ENCODE measurements at regions not wholly inside any gene's neighbourhood (a gene's known extent, or its start where the extent isn't known, plus 50 kb on each side); places are given as distances from the start of the nearest gene placed in this dataset.
A peak's percentile ranks its signal among the peaks of the same experiment; 100 is the strongest.

DNA sequence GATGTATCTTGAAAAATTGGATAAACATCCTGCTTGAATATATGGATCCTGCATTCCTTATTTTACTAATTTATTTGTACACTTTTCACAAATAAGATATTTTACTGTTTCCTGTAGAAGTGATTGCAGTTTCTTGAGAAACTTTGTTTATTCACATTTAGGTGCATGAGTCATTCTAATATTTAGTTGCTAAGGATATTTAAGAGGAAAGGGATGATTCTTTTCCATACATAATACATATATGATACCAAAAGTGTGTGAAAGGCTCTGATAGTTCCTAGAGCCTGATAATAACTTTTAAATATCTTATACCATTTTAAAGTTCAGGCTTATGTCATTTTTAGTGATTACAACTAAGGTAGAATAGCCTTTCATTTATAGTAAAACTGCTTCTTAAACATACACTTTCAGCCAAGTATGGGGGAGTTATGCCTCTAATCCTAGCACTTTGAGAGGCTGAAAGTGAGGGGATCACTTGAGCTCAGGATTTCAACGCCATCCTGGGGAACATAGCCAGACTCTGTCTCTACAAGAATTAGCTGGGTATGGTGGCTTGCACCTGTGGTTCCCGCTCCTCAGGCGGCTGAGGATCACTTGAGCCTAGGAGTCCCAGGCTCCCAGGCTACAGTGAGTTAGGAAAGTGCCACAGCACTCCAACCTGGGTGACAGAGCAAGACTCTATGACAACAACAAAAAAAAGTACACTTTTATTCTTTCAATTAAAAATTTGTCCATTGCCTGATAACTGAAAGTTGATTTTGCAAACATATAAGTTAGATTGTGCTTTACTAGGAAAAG lies 262.6 kb upstream of the LRIG3 start (continued):
- TF ChIP-seq, protein P1, sequence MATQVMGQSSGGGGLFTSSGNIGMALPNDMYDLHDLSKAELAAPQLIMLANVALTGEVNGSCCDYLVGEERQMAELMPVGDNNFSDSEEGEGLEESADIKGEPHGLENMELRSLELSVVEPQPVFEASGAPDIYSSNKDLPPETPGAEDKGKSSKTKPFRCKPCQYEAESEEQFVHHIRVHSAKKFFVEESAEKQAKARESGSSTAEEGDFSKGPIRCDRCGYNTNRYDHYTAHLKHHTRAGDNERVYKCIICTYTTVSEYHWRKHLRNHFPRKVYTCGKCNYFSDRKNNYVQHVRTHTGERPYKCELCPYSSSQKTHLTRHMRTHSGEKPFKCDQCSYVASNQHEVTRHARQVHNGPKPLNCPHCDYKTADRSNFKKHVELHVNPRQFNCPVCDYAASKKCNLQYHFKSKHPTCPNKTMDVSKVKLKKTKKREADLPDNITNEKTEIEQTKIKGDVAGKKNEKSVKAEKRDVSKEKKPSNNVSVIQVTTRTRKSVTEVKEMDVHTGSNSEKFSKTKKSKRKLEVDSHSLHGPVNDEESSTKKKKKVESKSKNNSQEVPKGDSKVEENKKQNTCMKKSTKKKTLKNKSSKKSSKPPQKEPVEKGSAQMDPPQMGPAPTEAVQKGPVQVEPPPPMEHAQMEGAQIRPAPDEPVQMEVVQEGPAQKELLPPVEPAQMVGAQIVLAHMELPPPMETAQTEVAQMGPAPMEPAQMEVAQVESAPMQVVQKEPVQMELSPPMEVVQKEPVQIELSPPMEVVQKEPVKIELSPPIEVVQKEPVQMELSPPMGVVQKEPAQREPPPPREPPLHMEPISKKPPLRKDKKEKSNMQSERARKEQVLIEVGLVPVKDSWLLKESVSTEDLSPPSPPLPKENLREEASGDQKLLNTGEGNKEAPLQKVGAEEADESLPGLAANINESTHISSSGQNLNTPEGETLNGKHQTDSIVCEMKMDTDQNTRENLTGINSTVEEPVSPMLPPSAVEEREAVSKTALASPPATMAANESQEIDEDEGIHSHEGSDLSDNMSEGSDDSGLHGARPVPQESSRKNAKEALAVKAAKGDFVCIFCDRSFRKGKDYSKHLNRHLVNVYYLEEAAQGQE (IDR thresholded peaks at IDR 0.05; ENCODE audit: low read depth, low read length), result no peak
- TF ChIP-seq CEBPB (IDR thresholded peaks at IDR 0.05; ENCODE audit: borderline replicate concordance in 1 of 2, low read depth in 2 of 2, low read length in 2 of 2) (no peak), TCF7 (IDR thresholded peaks at IDR 0.05; ENCODE audit: borderline replicate concordance) (no peak), ZBED1 (IDR thresholded peaks at IDR 0.05; ENCODE audit: borderline replicate concordance) (no peak)
- TF ChIP-seq, protein P2, sequence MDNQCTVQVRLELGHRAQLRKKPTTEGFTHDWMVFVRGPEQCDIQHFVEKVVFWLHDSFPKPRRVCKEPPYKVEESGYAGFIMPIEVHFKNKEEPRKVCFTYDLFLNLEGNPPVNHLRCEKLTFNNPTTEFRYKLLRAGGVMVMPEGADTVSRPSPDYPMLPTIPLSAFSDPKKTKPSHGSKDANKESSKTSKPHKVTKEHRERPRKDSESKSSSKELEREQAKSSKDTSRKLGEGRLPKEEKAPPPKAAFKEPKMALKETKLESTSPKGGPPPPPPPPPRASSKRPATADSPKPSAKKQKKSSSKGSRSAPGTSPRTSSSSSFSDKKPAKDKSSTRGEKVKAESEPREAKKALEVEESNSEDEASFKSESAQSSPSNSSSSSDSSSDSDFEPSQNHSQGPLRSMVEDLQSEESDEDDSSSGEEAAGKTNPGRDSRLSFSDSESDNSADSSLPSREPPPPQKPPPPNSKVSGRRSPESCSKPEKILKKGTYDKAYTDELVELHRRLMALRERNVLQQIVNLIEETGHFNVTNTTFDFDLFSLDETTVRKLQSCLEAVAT (IDR thresholded peaks at IDR 0.05), result no peak

DNA sequence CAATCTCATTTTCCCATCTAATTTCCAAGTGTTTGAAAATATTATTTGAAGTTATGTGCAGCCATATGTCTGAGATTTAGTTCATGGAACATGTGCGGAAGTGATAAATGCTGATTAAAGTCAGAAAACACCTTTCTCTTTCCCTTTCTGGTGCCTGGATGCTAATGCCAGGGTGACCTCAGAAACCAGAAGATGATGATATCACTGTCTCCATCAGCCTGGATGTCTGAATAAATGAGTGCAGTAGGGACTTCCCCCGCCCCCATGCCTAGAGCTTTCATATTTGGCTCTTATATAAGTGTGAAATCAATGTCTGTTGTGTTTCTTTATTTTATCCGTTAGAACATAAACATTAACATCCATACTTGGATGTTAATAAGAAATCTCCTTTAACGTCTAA lies 261.9 kb upstream of the LRIG3 start:
- in situ Hi-C loops (cut with MboI), result no loop called here
- Histone ChIP-seq H3K27me3 (replicated peaks in 1 of 2; ENCODE audit: control insufficient read depth in 2 of 2, insufficient read depth in 2 of 2, low read length in 1 of 2) (no peaks in the 10 kb centered on the region), H2AFZ (ENCODE audit: control insufficient read depth, low read depth, low read length) (no peak overlapping the region), H3K36me3 (ENCODE audit: control insufficient read depth in 2 of 2, insufficient read depth in 2 of 2, low read length in 1 of 2) (no peaks in the 10 kb centered on the region), H4K20me1 (ENCODE audit: control insufficient read depth, insufficient read depth) (no peaks in the 10 kb centered on the region), H3K9me3 (replicated peaks; ENCODE audit: control insufficient read depth, insufficient read depth, low read length) (no peaks in the 10 kb centered on the region), H3K4me3 (no peak overlapping the region), H3K79me2 (ENCODE audit: control insufficient read depth, insufficient read depth, low read length) (no peaks in the 10 kb centered on the region), H3K9ac (ENCODE audit: control insufficient read depth, insufficient read depth, low read length) (no peak overlapping the region), H3K4me2 (ENCODE audit: control insufficient read depth, insufficient read depth) (no peak overlapping the region), H3K4me1 (ENCODE audit: control insufficient read depth, insufficient read depth, low read length) (no peaks in the 10 kb centered on the region), H3K27ac (ENCODE audit: control insufficient read depth, insufficient read depth) (no peak overlapping the region)
- intact Hi-C loops (cut with micrococcal nuclease; ENCODE audit: unreplicated experiment), result no loop called here
- ChIA-PET POLR2A (no interaction called here), SMC1A (ENCODE audit: uncharacterized antibody, unreplicated experiment) (no interaction called here), CTCF (no interaction called here), RAD21 (ENCODE audit: unreplicated experiment) (no interaction called here)
- WGBS (ENCODE audit: insufficient coverage, insufficient replicate concordance, low lambda C conversion rate, missing lambda C conversion rate), result 36% methylated on average over 4 of the region's 4 CpGs
- no peak for DNase-seq (ENCODE audit: low read depth, low spot score)
- ATAC-seq, result peak; percentile 71
- no TSS peak for BruUV-seq (replicated peaks)
- no peak for TF ChIP-seq ZBED1 (IDR thresholded peaks at IDR 0.05; ENCODE audit: borderline replicate concordance)
- 0 out of 2 replicates have a peak, but pooled peaks have one; percentile 20 for TF ChIP-seq CREB1 (IDR thresholded peaks at IDR 0.05; ENCODE audit: low read depth)
- no peak for FAIRE-seq

All from GM12878 (cell line).